HG03378 (cell line): ENCODE measurements at regions not wholly inside any gene's neighbourhood (a gene's known extent, or its start where the extent isn't known, plus 50 kb on each side); places are given as distances from the start of the nearest gene placed in this dataset.

Experiments used
- ATAC-seq: cut with Tn5 transposase; IDR thresholded peaks from one replicate; pipeline ENCODE4 v1.9.1; 2021; ENCODE audit warnings: mild to moderate bottlenecking, moderate library complexity; ENCODE audit not compliant: unreplicated experiment

DNA sequence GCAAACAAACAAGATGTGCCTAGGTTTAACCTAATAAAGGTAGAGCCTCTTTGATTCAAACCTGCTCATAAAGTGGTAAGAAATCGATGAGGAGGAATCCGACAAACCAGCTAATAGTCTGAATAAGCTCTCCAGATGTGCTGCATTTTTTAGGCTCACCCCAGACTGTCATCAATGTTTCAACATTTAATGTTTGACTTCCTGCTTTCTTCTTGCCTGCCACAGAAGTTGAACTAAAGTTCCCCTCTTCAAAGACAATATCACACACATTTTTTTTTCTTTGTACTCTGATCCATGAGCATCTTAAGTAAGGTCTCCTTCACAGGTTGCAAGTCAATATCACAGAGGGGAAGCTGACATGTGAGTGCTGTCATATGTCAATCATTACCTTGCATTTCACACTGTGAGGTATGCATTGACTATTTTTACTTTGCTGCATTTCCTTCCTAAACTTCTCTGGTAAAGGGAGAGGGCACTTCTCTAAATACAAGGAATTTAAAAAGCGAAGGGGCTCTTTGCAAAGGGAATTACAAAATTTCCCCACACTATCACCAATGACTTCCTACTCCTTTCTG lies 172.3 kb upstream of the MCTP2 start:
- no peak for ATAC-seq

DNA sequence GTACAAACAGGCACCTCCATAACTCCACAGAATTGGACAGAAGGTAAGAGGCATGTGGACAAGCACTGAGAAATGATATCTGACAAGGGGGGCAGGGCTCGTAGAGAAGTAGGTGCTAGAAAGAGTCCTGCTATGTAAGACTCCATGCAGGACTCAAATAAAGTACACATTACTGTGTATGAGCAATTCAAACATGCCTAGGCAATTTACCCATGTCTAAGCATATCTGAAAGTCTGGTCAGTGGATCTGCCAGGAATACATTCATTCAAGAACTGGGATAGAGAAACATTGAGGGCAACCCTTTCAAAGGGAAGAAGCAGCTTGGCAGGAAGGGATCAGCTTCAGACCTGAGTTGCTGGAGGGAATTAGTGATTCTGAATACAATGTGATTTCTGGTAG lies 174.1 kb upstream of the MCTP2 start:
- no peak for ATAC-seq

DNA sequence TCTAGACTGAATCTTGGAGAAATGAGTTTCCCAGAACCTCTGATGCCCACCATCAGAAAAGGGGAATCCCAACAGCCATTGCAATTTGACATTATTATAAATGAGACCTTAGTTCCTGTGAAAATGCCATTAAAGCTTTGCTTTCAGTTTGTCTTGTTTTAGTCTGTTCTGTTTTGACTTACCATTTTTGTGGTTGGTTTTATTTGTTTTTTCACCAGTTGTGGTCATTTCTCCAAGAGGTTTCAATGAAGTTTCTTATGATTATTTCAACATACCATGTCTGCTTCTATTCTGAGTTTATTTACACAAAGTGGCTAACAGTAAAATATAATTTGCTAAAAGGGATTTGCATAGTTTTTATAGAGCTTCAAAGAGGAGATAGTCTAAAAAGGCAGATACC lies 175.0 kb upstream of the MCTP2 start:
- no peak for ATAC-seq

DNA sequence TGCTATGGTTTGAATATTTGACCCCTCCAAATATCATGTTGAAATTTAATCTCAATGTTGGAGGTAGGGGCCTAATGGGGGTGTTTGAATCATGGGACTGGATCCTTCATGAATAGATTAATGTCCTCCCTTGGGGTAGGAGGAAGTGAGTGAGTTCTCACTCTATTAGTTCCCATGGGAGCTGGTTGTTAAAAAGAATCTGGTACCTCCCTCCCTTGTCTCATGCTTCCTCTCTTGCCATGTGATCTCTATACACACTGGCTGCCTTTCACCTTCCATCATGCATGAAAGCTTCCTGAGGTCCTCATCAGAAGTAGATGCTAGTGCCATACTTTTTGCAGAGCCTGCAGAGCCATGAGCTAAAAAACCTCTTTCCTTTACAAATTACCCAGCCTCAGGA lies 177.7 kb upstream of the MCTP2 start:
- no peak for ATAC-seq

DNA sequence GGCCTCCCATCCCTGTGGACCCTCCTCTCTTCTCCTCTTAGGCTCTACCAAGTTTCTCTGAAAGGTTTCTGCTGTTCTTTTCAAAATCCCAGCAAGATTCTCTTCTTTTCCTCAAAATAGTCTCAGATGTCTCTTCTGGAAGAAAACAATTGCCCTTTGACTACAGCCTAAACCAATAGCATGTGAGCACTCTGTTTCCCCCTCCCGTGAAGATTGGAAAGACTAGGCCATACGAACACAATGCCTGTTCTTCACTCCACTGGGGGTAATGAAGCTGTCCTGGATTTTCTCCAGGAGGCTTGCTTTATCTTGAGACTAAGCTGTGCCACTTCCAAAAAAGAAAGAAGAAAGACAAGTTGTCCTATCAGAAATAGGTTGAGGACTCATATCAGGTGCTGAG lies 178.7 kb upstream of the MCTP2 start:
- no peak for ATAC-seq

DNA sequence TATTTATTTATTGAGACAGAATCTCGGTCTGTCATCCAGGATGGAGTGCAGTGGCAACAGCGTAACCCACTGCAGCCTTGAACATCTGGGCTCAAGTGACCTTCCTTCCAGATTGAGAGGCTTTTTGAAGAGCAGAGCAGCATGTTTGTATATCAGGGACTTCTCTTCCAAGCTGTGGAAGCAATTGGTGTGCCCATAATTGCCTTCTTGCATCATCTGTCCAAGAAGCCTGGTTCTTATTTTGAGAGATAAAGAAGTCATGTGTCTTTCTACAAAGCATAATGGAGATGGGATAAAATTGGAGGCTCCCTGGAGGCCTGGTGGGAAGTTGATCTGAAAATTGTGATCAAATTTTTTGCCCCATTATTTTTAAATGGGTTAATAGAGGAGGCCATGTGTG lies 183.8 kb upstream of the MCTP2 start:
- ATAC-seq, result no peak

DNA sequence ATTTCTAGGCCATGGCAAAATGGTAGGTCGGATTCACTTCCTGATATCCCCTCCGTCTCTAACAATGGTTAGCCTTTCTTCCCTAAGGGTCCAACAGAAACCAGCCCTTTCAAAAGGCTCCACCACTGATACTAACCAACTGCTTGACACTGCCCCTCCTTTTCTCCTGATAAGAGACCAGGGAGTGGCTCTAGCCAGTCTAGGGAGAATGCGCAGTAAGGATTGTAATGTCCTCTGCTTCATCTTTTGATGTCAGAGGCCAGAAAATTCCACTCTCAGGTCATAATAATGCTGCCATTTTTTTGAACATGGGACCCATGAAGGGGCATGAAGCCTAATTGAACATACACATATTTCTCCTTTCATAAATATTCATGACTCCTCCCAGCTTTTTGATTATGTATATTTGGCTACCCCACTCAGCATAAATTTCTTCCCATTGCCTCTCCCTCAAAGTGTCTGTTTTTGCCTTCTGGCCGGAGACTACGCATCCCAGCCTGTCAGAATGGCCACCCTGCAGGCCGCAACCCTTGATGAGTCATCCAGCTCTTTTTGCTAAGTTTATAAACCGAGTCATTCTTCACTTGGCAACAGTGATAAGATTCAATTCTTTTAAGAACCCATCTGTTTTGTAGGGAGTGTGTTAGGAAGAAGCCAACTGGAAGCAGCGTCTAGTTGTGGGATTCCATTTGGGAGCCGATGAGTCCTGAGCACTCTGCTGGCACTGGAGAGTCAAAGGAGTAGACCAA lies 189.0 kb upstream of the MCTP2 start:
- ATAC-seq, result no peak

DNA sequence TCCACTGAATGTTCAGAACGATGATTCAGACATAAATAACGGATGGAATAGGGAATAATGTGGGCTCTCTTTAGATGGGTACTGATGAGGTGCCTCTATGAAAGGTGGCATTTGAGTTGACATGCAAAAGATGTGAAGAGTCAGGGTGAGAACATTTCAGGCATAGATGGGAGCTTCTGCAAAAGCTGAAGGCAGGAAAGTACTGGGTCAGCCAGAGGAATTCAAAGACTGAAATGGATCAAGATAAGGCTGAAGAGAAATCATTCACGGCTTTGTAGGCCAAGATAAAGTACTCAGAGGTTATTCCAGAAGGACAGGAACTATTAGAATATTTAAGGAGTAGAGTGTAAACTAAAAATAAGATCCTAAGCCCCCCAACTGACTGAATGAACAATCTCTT lies 189.6 kb upstream of the MCTP2 start:
- ATAC-seq, result no peak

DNA sequence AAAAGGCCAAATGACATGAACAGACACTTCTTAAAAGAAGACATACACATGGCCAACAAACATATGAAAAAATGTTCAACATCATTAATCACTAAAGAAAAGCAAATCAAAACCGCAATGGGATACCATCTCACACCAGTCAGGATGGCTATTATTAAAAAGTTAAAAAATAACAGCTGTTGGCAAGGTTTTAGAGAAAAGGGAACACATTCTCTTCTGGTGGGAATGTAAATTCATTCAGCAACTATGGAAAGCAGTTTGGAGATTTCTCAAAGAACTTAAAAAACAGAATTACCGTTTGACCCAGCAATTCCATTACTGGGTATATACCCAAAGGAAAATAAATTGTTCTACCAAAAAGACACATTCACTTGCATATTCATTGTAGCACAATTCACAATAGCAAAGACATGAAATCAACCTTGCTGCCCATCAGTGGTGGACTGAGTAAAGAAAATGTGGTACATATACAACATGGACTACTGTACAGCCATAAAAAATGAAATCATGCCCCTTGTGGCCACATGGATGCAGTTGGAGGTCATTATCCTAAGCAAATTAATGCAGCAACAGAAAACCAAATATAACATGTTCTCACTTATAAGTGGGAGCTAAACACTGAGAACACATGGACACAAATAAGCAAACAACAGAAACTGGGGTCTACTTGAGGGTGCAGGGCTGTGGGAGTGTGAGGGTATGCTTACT lies 190.7 kb upstream of the MCTP2 start:
- ATAC-seq, result no peak

DNA sequence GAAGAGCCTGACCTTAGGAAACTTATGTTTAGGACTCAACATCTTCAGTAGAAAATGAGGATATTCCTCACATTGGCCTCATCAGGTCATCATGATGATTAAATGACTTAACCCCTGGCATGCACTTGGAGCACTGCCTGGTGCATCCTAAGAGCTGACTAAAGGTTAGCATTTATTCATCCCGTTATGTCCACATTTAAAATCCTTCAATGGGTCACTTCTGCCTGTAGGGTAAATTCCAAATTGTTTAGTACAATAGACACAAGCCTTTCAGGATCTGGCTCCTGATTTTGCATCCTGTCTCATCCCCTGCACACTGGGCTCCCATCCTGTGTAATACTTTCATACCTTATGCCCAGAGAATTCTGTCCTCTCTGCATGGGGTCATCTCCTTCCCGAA lies 195.2 kb upstream of the MCTP2 start:
- ATAC-seq, result no peak

DNA sequence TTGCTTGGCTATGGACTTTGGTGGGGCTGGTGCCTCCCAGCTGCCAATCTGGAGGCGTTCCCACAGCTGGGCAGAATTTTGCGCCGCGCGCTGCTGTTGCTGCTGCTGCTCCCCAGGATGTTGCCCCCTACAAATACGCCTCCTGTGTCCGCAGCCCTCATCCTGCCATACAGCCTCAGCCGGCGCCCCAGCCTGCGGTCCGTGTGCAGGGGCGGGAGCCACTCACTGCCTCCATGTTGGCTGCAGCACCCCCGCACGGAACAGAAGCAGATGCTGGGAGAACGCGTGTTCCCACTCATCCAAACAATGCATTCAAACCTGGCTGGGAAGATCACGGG lies 197.7 kb upstream of the MCTP2 start:
- ATAC-seq, result no peak

DNA sequence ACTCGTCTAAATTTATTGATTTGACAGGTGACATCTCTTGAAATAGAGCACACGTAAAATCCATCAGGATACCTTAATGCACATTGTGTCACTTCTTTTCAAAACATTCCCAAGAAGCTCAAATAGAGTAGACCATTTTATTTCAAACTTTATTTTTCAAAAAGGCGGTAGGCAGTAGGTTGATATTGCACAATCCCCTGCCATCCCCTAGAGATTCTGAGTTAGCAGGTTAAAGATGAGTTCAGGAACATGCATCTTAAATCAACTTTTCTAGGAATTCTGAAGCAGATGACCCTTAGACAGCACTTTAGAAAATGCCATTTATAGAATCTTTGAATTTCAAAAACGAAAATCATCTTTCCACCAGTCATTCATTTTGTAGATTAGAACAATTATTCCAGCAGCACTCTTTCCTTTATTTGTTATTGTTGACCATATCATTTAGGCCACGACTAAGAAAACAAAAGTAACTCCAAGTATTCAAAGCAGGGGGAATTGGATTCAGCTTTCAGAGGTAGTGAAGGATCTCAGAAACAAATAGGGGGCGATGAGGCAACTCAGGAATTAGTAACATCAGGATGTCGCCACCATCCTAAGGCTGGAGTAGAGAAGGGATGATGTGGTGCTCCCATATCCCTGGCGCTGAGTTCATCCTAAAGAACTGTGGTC lies 198.2 kb upstream of the MCTP2 start:
- no peak for ATAC-seq

DNA sequence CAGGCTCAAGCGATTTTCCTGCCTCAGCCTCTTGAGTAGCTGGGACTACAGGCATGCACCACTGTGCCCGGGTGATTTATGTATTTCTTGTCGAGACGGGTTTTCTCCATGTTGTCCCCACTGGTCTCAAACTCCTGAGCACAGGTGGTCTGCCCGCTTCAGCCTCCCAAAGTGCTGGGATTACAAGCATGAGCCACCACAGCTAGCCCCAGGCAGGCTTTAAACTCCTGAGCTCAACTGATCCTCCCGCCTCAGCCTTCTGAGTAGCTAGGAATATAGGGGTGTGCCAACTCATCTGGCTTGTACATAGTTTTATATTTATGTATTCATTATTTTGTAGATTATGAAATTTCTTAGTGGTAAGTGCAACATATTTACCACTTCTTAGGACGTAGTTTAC lies 198.8 kb upstream of the MCTP2 start:
- no peak for ATAC-seq

DNA sequence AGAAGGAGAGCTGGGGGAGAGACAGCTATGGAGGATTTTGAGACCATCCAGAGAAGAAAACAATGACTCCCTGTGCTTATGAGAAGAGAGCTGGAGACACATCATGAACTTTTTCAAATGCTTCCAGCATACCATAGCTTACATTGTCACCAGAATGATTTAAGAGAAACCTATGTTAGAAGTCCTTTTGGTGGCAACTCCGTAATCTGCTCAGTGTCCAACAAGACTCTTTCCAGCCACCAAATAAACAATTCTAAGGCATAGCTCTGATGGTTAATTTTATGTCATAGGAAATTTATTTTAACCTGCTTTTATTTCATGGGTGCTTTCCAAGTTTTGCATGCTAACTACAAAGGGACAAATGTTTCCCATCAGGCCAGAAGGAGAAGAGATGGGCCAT lies 200.3 kb upstream of the MCTP2 start:
- ATAC-seq, result no peak

DNA sequence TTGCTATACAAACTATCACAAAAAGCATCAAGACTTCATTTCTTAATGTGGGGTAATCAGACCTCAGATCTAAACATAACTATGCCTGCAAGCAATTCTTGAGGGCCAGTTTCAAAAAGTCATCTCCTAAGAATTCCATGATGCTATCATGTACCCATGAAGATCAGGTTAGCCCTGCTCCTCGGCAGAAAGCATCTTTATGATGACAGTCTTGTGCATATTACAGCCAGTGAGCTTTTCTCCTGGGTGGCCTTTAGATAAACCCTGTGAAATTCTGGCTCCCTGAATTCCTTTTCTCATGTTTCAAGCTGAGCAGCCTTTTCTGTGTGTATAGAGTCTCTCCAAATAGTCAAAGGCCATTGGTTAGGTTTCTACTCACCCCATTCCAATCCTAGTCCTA lies 201.9 kb upstream of the MCTP2 start:
- ATAC-seq, result no peak

DNA sequence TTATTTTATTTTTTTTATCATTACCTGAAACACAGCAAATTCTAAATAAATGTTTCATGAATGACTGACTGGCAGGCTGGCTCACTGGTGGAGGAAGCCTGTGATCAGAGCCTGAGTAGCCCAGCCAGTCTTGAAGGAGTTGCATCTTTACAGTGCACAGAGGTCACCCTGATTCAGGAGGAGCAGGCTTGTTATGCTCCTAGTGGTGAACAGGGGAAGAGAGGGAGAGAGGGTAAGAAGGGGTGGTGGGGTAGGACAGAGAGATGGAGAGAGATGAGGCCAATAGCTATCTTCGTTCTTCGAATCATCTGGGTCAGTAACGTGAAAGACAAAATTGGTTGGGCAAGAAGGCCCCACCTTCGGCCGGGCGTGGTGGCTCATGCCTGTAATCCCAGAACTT lies 202.6 kb upstream of the MCTP2 start:
- no peak for ATAC-seq

DNA sequence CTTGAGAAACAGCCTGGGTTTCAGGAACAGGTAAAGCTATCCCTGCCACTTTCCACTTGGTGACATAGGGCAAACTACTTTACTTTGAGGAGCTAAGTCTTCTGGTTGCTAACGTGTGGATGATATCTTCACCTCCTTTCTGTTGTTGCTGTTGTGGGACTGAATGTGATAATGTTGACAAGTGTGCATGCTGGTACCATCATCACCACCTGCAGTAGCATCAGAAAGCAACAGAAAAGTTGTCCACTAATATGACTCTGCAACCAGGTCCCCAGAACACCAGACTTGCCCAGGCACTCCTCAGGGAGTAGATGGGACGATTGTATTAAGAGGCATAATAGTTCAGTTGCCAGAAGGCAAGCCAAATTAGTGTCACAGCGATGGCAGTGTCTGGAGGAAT lies 203.2 kb upstream of the MCTP2 start:
- no peak for ATAC-seq

DNA sequence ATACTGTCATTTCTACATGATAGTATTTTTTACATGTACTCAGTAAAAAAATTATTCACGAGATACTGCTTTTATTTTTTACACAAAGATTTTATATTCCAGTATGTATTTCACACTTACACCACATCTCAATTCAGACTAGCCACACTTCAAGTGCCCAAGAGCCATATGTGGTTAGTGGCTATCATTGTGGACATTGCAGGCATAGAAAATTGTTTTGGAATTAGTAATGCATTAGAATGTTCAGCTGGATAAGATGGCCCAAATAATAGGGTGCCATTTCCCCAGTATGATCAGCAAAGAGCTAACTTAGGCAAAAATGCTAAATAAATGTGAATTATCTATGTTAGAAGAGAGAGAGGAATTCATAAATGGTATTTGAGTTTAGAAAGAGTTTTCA lies 203.8 kb upstream of the MCTP2 start:
- no peak for ATAC-seq

DNA sequence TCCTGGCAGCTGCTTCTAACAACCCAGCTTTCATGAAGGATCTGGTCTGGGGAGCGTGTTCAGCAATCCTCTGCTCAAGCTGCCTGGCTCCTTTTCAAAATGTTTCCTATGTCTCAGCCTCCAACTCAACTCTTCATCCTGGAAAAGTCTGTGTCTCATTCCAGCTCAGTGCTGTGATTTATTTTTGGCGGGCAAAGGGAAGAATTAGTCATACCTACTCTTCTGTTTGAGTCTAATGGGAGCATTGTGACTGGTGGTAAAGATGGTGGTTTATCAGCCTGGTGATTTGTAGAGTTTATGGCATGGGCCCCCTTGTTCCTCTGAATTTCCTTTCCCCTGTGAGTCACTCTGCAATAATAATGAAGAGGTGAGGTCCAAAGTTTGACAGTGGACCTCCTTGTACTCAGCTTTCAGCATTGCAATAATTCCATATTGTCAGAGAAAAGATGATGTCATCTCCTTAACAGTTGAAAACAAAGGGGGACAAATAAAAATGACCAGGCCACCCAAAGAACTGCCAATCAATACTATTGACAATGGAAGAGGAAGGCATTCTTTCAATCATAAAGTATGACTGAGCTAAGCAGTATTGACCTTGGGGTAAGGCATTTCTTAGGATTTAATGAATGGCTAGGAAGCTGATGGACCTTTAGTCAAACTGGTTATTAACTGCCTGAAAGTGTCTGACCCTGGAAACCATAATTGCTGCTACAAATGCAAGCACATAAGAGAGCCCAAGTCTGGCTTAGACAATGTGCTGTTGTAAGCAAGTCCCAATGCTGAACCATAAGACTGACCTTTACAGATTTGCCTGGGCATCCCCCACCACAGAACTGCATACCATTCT lies 204.7 kb upstream of the MCTP2 start:
- ATAC-seq, result no peak

DNA sequence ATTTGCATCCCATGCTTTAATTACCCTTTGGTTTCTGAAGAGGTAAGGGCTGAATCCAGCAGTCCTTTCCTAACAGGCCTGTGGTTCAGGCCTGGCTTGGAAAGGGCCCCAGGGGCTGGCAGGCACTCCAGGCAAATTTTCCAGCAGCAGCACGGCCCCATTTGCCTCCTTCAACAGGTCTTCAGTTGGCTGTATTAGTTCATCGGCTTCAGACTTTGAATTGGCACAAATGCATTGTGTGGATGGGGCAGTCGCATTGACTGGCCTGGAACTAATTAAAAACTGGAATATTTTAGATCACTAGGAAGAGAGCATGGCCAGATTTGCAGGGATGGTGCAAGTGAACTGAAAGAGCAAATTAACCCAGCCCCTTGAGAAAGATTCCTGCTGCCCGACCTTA lies 207.8 kb upstream of the MCTP2 start:
- ATAC-seq, result no peak
